Endodermal cell (in vitro differentiated cells): ENCODE measurements at regions not wholly inside any gene's neighbourhood (a gene's known extent, or its start where the extent isn't known, plus 50 kb on each side); places are given as distances from the start of the nearest gene placed in this dataset.
"Not testable (repeated sequence)": the region's sequence is repeated elsewhere in the genome, so short reads cannot be mapped to it uniquely, and the experiment has no call there.

Source experiments
- DNase-seq: peaks from one replicate; pipeline ENCODE4 v3.0.0-alpha.2; 2017
- H3K27ac ChIP-seq: 2 replicates; pipeline ENCODE4 v1.5.1; 2013; ENCODE audit warnings: mild to moderate bottlenecking, low read depth, low read length, moderate library complexity
- H3K27me3 ChIP-seq: 2 replicates; pipeline ENCODE4 v1.6.1; 2013; ENCODE audit warnings: mild to moderate bottlenecking, low read length, moderate library complexity; ENCODE audit not compliant: insufficient read depth, control insufficient read depth, poor library complexity, severe bottlenecking
- H3K36me3 ChIP-seq: 2 replicates; pipeline ENCODE4 v1.7.0; 2013; ENCODE audit warnings: mild to moderate bottlenecking, low read length, moderate library complexity; ENCODE audit not compliant: control insufficient read depth, insufficient read depth
- H3K4me1 ChIP-seq: one replicate; pipeline ENCODE4 v1.7.0; 2013; ENCODE audit warnings: low read length; ENCODE audit not compliant: control insufficient read depth, insufficient read depth
- H3K4me3 ChIP-seq: 2 replicates; pipeline ENCODE4 v1.5.1; 2013; ENCODE audit warnings: mild to moderate bottlenecking, low read length, moderate library complexity
- H3K9ac ChIP-seq: 2 replicates; pipeline ENCODE4 v1.6.1; 2013; ENCODE audit warnings: mild to moderate bottlenecking, low read length, moderate library complexity; ENCODE audit not compliant: poor library complexity, severe bottlenecking; ENCODE audit errors: extremely low read depth
- H3K9me3 ChIP-seq: 2 replicates; pipeline ENCODE4 v1.6.1; 2013; ENCODE audit warnings: mild to moderate bottlenecking, low read length, moderate library complexity; ENCODE audit not compliant: control insufficient read depth
- H3K27ac Mint-ChIP-seq: 2 replicates; pipeline ENCODE4 v1.8.0; 2020; ENCODE audit warnings: mixed read lengths
- H3K27me3 Mint-ChIP-seq: 2 replicates; pipeline ENCODE4 v1.8.0; 2021; ENCODE audit warnings: mild to moderate bottlenecking, mixed read lengths; ENCODE audit not compliant: insufficient read depth
- H3K36me3 Mint-ChIP-seq: 2 replicates; pipeline ENCODE4 v1.8.0; 2020; ENCODE audit warnings: low read depth, mixed read lengths
- H3K4me1 Mint-ChIP-seq: 2 replicates; pipeline ENCODE4 v1.8.0; 2020; ENCODE audit warnings: mixed read lengths
- H3K4me3 Mint-ChIP-seq: 2 replicates; pipeline ENCODE4 v1.8.0; 2020; ENCODE audit warnings: mild to moderate bottlenecking, moderate library complexity, mixed read lengths
- H3K9me3 Mint-ChIP-seq: 2 replicates; pipeline ENCODE4 v1.8.0; 2020; ENCODE audit warnings: mild to moderate bottlenecking, mixed read lengths
- CTCF ChIP-seq: fragments of 200-600 bp; sonication (generic); conservative IDR thresholded peaks from 2 replicates; pipeline ENCODE4 v1.5.0; 2021; ENCODE audit warnings: antibody characterized with exemption, mild to moderate bottlenecking
- WGBS, 2 experiments: methylation state at CpG; one replicate each; pipeline versions ENCODE4 v1.1.5 to v1.1.7; 2013; ENCODE audit warnings: missing lambda C conversion rate in 2 of 2, mixed read lengths in 1 of 2; ENCODE audit not compliant: insufficient coverage in 1 of 2, insufficient read length in 1 of 2; 5-methylcytosine and 5-hydroxymethylcytosine counted together

DNA sequence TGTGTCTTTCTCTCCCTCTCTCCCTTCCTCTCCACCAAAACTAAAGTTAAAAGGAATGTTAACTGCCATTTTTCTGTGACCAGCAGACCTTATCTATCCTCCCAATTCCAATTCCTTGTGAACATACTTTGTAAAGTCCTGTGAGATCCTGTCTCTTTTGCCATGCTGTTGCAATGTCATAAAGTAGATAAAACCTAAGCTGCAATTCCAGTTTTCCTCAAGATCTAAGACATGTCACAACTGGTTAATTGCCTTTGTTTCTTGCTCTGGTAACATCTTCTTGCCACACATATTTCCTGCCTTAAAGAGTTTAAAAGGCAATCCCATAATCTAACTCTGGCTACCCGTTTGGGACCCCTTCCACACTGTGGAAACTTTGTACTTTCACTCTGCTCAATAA lies 188.7 kb downstream of the PYDC2 start:
- Histone ChIP-seq H3K9ac (no peak overlapping the region), H3K27me3 (no peaks in the 10 kb centered on the region), H3K4me3 (no peak overlapping the region), H3K9me3 (peaks cover 45% of the 10 kb centered on the region), H3K4me1 (no peaks in the 10 kb centered on the region), H3K27ac (no peak overlapping the region), H3K36me3 (no peaks in the 10 kb centered on the region)
- peaks cover 41% of the 10 kb centered on the region for H3K9me3 Mint-ChIP-seq
- H3K36me3 Mint-ChIP-seq, result peaks cover 20% of the 10 kb centered on the region
- 91% methylated on average over 1 of the region's 1 CpG; no CpG with 5 or more reads in 1 of the 2 experiments for WGBS, 2 experiments
- no peak overlapping the region for H3K27ac Mint-ChIP-seq
- no peak for DNase-seq
- H3K4me3 Mint-ChIP-seq, result no peak overlapping the region
- H3K4me1 Mint-ChIP-seq, result peaks cover 3% of the 10 kb centered on the region
- no peak for TF ChIP-seq CTCF
- H3K27me3 Mint-ChIP-seq, result no peaks in the 10 kb centered on the region

DNA sequence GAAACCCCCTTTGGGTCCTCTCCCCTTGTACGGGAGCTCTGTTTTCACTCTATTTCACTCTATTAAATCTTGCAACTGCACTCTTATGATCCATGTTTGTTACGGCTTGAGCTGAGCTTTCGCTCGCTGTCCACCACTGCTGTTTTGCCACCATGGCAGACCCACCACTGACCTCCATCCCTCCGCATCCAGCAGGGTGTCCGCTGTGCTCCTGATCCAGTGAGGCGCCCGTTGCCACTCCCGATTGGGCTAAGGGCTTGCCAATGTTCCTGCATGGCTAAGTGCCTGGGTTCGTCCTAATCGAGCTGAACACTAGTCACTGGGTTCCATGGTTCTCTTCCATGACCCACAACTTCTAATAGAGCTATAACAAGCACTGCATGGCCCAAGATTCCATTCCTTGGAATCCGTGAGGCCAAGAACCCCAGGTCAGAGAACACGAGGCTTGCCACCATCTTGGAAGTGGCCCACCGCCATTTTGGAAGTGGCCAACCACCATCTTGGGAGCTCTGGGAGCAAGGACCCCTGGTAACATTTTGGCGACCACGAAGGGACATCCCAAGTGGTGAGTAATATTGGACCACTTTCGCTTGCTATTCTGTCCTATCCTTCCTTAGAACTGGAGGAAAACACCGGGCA lies 197.9 kb downstream of the PYDC2 start:
- not testable (repeated sequence) for H3K36me3 ChIP-seq, H3K27me3 Mint-ChIP-seq, H3K9ac ChIP-seq, H3K27me3 ChIP-seq, H3K27ac Mint-ChIP-seq, DNase-seq, H3K4me3 ChIP-seq, H3K27ac ChIP-seq, H3K36me3 Mint-ChIP-seq, H3K4me3 Mint-ChIP-seq, H3K9me3 ChIP-seq, H3K4me1 ChIP-seq
- 94 to 96% methylated on average over 16 to 18 of the region's 18 CpGs for WGBS, 2 experiments
- Mint-ChIP-seq H3K4me1 (peaks cover 14% of the 10 kb centered on the region), H3K9me3 (peaks cover 15% of the 10 kb centered on the region)

DNA sequence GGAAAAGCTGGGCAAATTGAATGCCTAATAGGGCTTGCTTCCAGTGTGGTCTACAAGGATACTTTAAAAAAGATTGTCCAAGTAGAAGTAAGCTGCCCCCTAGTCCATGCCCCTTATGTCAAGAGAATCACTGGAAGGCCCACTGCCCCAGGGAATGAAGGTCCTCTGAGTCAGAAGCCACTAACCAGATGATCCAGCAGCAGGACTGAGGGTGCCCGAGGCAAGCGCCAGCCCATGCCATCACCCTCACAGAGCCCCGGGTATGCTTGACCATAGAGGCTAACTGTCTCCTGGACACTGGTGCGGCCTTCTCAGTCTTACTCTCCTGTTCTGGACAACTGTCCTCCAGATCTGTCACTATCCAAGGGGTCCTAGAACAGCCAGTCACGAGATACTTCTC lies 201.2 kb downstream of the PYDC2 start:
- H3K27ac ChIP-seq, H3K27me3 Mint-ChIP-seq, H3K4me3 Mint-ChIP-seq, H3K36me3 Mint-ChIP-seq, H3K4me1 ChIP-seq, H3K9ac ChIP-seq, H3K9me3 ChIP-seq, H3K27me3 ChIP-seq, DNase-seq, H3K27ac Mint-ChIP-seq, H3K4me3 ChIP-seq, H3K36me3 ChIP-seq: not testable (repeated sequence)
- Mint-ChIP-seq H3K4me1 (peaks cover 29% of the 10 kb centered on the region), H3K9me3 (peaks cover 12% of the 10 kb centered on the region)
- 94% methylated on average over 5 of the region's 5 CpGs; no CpG with 5 or more reads in 1 of the 2 experiments for WGBS, 2 experiments

DNA sequence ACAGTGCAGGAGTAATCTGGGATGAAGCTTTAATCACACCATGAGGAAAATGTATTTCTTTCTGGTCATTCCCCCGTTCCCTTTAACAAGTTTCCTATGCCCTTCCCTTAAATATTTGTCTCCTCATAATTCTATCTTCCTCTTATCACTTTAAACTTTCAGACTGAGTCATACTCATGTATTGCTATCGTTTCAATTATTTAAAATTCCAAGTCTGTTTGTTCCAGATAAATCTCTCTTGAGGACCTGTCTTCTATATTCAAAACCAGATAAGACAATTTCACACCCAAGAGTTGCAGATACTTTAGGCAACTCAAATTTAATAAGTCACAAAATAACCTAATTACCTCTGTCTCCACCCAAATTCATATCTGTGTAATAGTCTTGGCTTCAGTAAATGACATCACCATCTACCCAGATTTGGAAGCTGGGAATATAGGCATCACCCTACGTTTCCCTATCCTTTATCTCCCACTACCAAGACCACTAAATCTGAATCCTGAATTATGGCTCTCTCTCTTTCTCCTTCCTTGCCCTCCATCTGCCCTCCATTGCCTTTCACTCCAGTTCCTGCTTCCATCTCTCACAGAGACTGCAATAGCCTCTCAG lies 220.1 kb downstream of the PYDC2 start:
- Mint-ChIP-seq H3K36me3 (peaks cover 1% of the 10 kb centered on the region), H3K27me3 (no peaks in the 10 kb centered on the region), H3K27ac (no peak overlapping the region), H3K9me3 (no peaks in the 10 kb centered on the region), H3K4me3 (no peak overlapping the region), H3K4me1 (no peaks in the 10 kb centered on the region)
- no peak for TF ChIP-seq CTCF
- Histone ChIP-seq H3K4me1 (no peaks in the 10 kb centered on the region), H3K9ac (no peak overlapping the region), H3K4me3 (no peak overlapping the region), H3K9me3 (no peaks in the 10 kb centered on the region), H3K27ac (no peak overlapping the region), H3K27me3 (no peaks in the 10 kb centered on the region), H3K36me3 (no peaks in the 10 kb centered on the region)
- 79 to 80% methylated on average over 3 of the region's 3 CpGs for WGBS, 2 experiments
- DNase-seq, result no peak
